WI38 (cell line): ENCODE measurements at regions not wholly inside any gene's neighbourhood (a gene's known extent, or its start where the extent isn't known, plus 50 kb on each side); places are given as distances from the start of the nearest gene placed in this dataset.

Experiments used
- H3K4me3 ChIP-seq: 2 replicates; pipeline ENCODE4 v1.5.1; 2011; ENCODE audit warnings: low read depth, mild to moderate bottlenecking, control low read depth, low read length
- CTCF ChIP-seq: IDR thresholded peaks from 2 replicates; pipeline ENCODE4 v1.5.1; 2012; ENCODE audit warnings: low read depth, mild to moderate bottlenecking, control low read depth, low read length

DNA sequence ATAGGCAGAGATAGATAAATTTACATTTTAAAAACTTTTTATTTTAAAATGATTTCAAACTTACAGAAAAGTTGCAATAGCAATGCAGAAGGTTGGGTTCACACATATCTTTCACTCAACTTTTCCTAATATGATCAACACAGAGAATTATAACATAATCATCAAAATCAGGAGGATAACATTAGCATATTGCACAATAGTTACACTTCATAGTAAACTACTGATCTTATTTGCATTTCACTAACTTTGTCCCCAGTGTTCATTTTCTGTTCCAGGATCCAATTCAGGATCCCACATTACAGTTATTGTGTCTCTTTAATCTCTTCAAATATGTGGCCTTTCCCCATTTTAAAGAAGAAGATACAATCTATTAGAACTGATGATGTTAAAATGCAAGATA lies 115.4 kb upstream of the ETV6 start:
- TF ChIP-seq CTCF: no peak
- no peak overlapping the region for H3K4me3 ChIP-seq

GRCh38 chr12:11535127-11535526 lies 114.3 kb upstream of the ETV6 start:
- TF ChIP-seq CTCF: no peak
- H3K4me3 ChIP-seq: no peak overlapping the region

DNA sequence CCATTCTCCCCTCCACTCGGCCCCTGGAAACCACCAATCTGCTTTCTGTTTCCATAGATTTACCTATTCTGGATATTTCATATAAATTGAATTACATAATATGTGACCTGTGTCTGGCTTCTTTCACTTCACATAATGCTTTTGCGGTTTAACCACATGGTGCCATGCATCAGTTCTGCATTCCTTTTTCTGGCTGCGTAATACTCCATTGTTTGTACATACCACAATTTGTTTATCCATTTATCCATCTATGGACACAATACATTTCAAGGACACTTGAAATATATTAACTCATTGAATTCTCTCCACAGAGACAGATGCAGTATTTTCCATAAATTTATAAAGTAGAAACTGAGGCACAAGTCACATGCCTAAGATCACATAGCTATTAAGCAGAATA lies 110.3 kb upstream of the ETV6 start:
- no peak overlapping the region for H3K4me3 ChIP-seq
- no peak for TF ChIP-seq CTCF

GRCh38 chr12:11540156-11540555 lies 109.3 kb upstream of the ETV6 start:
- no peak overlapping the region for H3K4me3 ChIP-seq
- TF ChIP-seq CTCF: no peak

GRCh38 chr12:11540615-11541310 lies 108.7 kb upstream of the ETV6 start:
- H3K4me3 ChIP-seq: no peak overlapping the region
- TF ChIP-seq CTCF: no peak

GRCh38 chr12:11542599-11542998 lies 106.9 kb upstream of the ETV6 start:
- TF ChIP-seq CTCF: no peak
- no peak overlapping the region for H3K4me3 ChIP-seq

DNA sequence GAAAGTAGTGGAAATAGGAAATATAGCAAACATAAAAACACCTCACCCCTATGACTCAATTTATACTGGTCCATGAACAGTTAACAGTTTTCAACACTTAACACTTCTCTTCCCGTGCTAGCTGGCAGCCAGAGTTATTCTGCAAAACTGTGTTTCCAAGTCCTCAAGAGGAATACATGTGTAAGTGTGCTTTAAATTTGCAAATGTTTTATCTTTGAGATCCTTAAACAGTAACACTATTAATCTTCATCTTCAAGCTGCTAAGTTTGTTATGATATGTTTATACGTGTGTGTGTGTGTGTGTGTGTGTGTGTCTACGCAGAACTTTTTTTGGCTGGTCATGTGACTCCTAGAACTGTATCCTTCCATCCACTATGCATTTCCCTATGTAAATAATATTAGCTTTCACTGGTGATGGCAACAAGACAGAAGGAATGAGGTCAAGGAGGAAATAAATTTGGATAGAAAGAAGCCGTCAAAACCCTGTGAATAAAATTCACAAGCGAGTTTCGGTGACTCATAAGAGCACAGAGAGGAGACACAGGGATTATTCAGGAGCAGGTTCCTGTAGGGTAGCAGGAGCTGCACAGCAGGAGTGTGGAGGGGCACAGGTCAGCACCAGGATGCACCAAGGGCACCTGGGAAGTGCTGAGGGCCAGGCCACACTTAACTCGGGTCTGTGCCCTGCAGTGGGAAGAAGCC lies 105.9 kb upstream of the ETV6 start:
- H3K4me3 ChIP-seq: no peak overlapping the region
- no peak for TF ChIP-seq CTCF
